ENCODE measurements at regions not wholly inside any gene's neighbourhood (a gene's known extent, or its start where the extent isn't known, plus 50 kb on each side); places are given as distances from the start of the nearest gene placed in this dataset.

GRCh38 chr3:59467476-59467875 lies 417.7 kb upstream of the CFAP20DC start:
- TF ChIP-seq EZH2 (IDR thresholded peaks at IDR 0.05; ENCODE audit: low read depth), result no peak
- no peak for TF ChIP-seq CTCF (conservative IDR thresholded peaks at IDR 0.05)
- Histone ChIP-seq H3K27ac (no peak overlapping the region), H3K4me1 (replicated peaks; ENCODE audit: insufficient read depth) (no peaks in the 10 kb centered on the region), H3K9me2 (ENCODE audit: insufficient read depth) (no peaks in the 10 kb centered on the region), H3K27me3 (ENCODE audit: insufficient read depth, low read depth) (no peaks in the 10 kb centered on the region), H3K4me2 (no peak overlapping the region), H4K20me1 (ENCODE audit: insufficient read depth) (no peaks in the 10 kb centered on the region), H3F3A (ENCODE audit: insufficient read depth, low read depth) (no peaks in the 10 kb centered on the region), H3K9me3 (ENCODE audit: insufficient read depth, low read depth) (no peaks in the 10 kb centered on the region), H3K79me2 (ENCODE audit: low read depth) (no peaks in the 10 kb centered on the region), H3K36me3 (ENCODE audit: low read depth) (no peaks in the 10 kb centered on the region), H2AFZ (no peak overlapping the region), H3K4me3 (no peak overlapping the region)
- CTCF ChIA-PET, result interaction anchor here (0.6 kb wide), 1 partner anchor 120 kb away, joined by 12 read pairs; no protein-coding TSS in a partner anchor
- intact Hi-C loops (cut with micrococcal nuclease; ENCODE audit: unreplicated experiment), result no loop called here
- DNase-seq, result no peak
- no TSS peak for BruUV-seq (replicated peaks)
- POLR2A ChIA-PET (ENCODE audit: unreplicated experiment), result no interaction called here

GRCh38 chr3:59464187-59464586 lies 414.4 kb upstream of the CFAP20DC start:
- TF ChIP-seq EZH2 (IDR thresholded peaks at IDR 0.05; ENCODE audit: low read depth) (no peak), CTCF (conservative IDR thresholded peaks at IDR 0.05) (no peak)
- H3K36me3 ChIP-seq (ENCODE audit: low read depth), result no peaks in the 10 kb centered on the region
- H4K20me1 ChIP-seq (ENCODE audit: insufficient read depth), result no peaks in the 10 kb centered on the region
- H3K79me2 ChIP-seq (ENCODE audit: low read depth), result no peaks in the 10 kb centered on the region
- no peak overlapping the region for H3K4me2 ChIP-seq
- no peaks in the 10 kb centered on the region for H3F3A ChIP-seq (ENCODE audit: insufficient read depth, low read depth)
- CTCF ChIA-PET, result no interaction called here
- BruUV-seq (replicated peaks), result no TSS peak
- H3K9me2 ChIP-seq (ENCODE audit: insufficient read depth), result no peaks in the 10 kb centered on the region
- no peaks in the 10 kb centered on the region for H3K27me3 ChIP-seq (ENCODE audit: insufficient read depth, low read depth)
- no peak overlapping the region for H3K27ac ChIP-seq
- no peaks in the 10 kb centered on the region for H3K9me3 ChIP-seq (ENCODE audit: insufficient read depth, low read depth)
- no peak overlapping the region for H3K4me3 ChIP-seq
- intact Hi-C loops (cut with micrococcal nuclease; ENCODE audit: unreplicated experiment), result no loop called here
- no peaks in the 10 kb centered on the region for H3K4me1 ChIP-seq (replicated peaks; ENCODE audit: insufficient read depth)
- POLR2A ChIA-PET (ENCODE audit: unreplicated experiment), result no interaction called here
- H2AFZ ChIP-seq, result no peak overlapping the region
- no peak for DNase-seq

- H3K79me2 ChIP-seq (ENCODE audit: low read depth), result no peaks in the 10 kb centered on the region
- H3K4me2 ChIP-seq, result no peak overlapping the region
- no TSS peak for BruUV-seq (replicated peaks)
- intact Hi-C loops (cut with micrococcal nuclease; ENCODE audit: unreplicated experiment), result no loop called here
- POLR2A ChIA-PET (ENCODE audit: unreplicated experiment), result no interaction called here
- H3K4me1 ChIP-seq (replicated peaks; ENCODE audit: insufficient read depth), result no peaks in the 10 kb centered on the region
- H3K9me2 ChIP-seq (ENCODE audit: insufficient read depth), result no peaks in the 10 kb centered on the region
- TF ChIP-seq EZH2 (IDR thresholded peaks at IDR 0.05; ENCODE audit: low read depth) (no peak), CTCF (conservative IDR thresholded peaks at IDR 0.05) (no peak)
- no peaks in the 10 kb centered on the region for H3F3A ChIP-seq (ENCODE audit: insufficient read depth, low read depth)
- no peak overlapping the region for H2AFZ ChIP-seq
- no peaks in the 10 kb centered on the region for H3K36me3 ChIP-seq (ENCODE audit: low read depth)
- no peak for DNase-seq
- H3K27me3 ChIP-seq (ENCODE audit: insufficient read depth, low read depth), result no peaks in the 10 kb centered on the region
- no peak overlapping the region for H3K4me3 ChIP-seq
- no peaks in the 10 kb centered on the region for H3K9me3 ChIP-seq (ENCODE audit: insufficient read depth, low read depth)
- CTCF ChIA-PET, result no interaction called here
- H4K20me1 ChIP-seq (ENCODE audit: insufficient read depth), result no peaks in the 10 kb centered on the region
- H3K27ac ChIP-seq, result no peak overlapping the region
Measured at GRCh38 chr3:59463253-59463652, 413.4 kb upstream of the CFAP20DC start.

All from PC-9 (cell line).